ENCODE measurements at regions not wholly inside any gene's neighbourhood (a gene's known extent, or its start where the extent isn't known, plus 50 kb on each side); places are given as distances from the start of the nearest gene placed in this dataset.

- TF ChIP-seq TFCP2L1 (CRISPR knock-in tag; IDR thresholded peaks at IDR 0.05) = no peak
- no peak for TF ChIP-seq POLR2AphosphoS2 (conservative IDR thresholded peaks at IDR 0.05; ENCODE audit: low read length)
- TF ChIP-seq CEBPB (IDR thresholded peaks at IDR 0.05) = no peak
- TF ChIP-seq SREBF2 (IDR thresholded peaks at IDR 0.05) = no peak
- TF ChIP-seq ZC3H11A (IDR thresholded peaks at IDR 0.05) = no peak
- no peak for TF ChIP-seq TP53 (CRISPR knock-in tag; IDR thresholded peaks at IDR 0.05)
- TF ChIP-seq KDM1A (IDR thresholded peaks at IDR 0.05; ENCODE audit: low read depth) = no peak
- no peak for TF ChIP-seq JUNB (IDR thresholded peaks at IDR 0.05)
- DNase-seq (ENCODE audit: low read depth in 1 of 2, low spot score in 1 of 2) = no peak
- no peaks in the 10 kb centered on the region for H3K9me3 ChIP-seq
- H3K4me2 ChIP-seq = no peak overlapping the region
- FAIRE-seq = no peak
- 13% methylated on average over 5 of the region's 17 CpGs for WGBS (ENCODE audit: missing lambda C conversion rate)
- ChIA-PET CTCF (interaction anchor here (1.3 kb wide), 1 partner anchor 8 kb away, joined by 3 read pairs; no protein-coding TSS in a partner anchor), POLR2A (no interaction called here)
- H3K4me3 ChIP-seq = no peak overlapping the region
- H3K27ac ChIP-seq = no peak overlapping the region
- peak in 1 of 2 experiments; percentile 34; a peak in 1 of 6 replicates for ATAC-seq
- no peaks in the 10 kb centered on the region for H3K4me1 ChIP-seq
Measured at GRCh38 chr7:125467996-125468854, 538.6 kb upstream of the POT1 start.

GRCh38 chr7:125465527-125465926 is 535.9 kb upstream of the POT1 start:
- ChIA-PET POLR2A (no interaction called here), CTCF (no interaction called here)
- 20% methylated on average over 3 of the region's 3 CpGs for WGBS (ENCODE audit: missing lambda C conversion rate)
- Histone ChIP-seq H3K9me3 (no peaks in the 10 kb centered on the region), H3K4me1 (no peaks in the 10 kb centered on the region), H3K4me3 (no peak overlapping the region), H3K27ac (no peak overlapping the region), H3K4me2 (no peak overlapping the region)
- DNase-seq (ENCODE audit: low read depth in 1 of 2, low spot score in 1 of 2) = no peak
- no peak for ATAC-seq
- FAIRE-seq = no peak
- TF ChIP-seq RFX5 (IDR thresholded peaks at IDR 0.05) = no peak
- no peak for TF ChIP-seq CEBPB (IDR thresholded peaks at IDR 0.05)
- TF ChIP-seq USF2 (IDR thresholded peaks at IDR 0.05) = no peak
- TF ChIP-seq FOSB (CRISPR knock-in tag; IDR thresholded peaks at IDR 0.05) = no peak

DNA sequence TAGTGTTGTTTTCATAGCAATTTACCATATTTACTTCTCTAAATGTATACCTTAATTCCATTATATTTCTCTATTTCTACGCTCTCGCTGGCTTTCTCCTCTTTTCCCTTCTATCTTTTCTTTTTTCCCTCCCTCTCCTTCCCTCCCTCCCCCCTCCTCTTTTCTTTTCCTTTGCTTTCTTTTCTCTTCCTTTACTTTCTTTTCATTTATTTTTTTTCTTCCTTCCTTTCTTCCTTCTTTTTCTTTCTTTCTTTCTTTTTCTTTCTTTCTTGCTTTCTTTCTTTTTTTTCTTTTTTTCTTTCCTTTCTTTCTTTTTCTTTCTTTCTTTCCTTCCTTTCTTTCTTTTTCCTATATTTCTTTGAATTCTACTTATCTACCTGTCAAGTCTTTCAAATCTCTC is 533.0 kb upstream of the POT1 start:
- TF ChIP-seq POLR2A (IDR thresholded peaks at IDR 0.05; ENCODE audit: low read length) (no peak), ZFP36 (IDR thresholded peaks at IDR 0.05; ENCODE audit: borderline replicate concordance, partially characterized antibody) (no peak), USF2 (IDR thresholded peaks at IDR 0.05) (no peak)
- TF ChIP-seq, protein P1, sequence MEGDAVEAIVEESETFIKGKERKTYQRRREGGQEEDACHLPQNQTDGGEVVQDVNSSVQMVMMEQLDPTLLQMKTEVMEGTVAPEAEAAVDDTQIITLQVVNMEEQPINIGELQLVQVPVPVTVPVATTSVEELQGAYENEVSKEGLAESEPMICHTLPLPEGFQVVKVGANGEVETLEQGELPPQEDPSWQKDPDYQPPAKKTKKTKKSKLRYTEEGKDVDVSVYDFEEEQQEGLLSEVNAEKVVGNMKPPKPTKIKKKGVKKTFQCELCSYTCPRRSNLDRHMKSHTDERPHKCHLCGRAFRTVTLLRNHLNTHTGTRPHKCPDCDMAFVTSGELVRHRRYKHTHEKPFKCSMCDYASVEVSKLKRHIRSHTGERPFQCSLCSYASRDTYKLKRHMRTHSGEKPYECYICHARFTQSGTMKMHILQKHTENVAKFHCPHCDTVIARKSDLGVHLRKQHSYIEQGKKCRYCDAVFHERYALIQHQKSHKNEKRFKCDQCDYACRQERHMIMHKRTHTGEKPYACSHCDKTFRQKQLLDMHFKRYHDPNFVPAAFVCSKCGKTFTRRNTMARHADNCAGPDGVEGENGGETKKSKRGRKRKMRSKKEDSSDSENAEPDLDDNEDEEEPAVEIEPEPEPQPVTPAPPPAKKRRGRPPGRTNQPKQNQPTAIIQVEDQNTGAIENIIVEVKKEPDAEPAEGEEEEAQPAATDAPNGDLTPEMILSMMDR (IDR thresholded peaks at IDR 0.05) = no peak
- TF ChIP-seq, protein P2, sequence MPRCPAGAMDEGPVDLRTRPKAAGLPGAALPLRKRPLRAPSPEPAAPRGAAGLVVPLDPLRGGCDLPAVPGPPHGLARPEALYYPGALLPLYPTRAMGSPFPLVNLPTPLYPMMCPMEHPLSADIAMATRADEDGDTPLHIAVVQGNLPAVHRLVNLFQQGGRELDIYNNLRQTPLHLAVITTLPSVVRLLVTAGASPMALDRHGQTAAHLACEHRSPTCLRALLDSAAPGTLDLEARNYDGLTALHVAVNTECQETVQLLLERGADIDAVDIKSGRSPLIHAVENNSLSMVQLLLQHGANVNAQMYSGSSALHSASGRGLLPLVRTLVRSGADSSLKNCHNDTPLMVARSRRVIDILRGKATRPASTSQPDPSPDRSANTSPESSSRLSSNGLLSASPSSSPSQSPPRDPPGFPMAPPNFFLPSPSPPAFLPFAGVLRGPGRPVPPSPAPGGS (IDR thresholded peaks at IDR 0.05) = no peak
- 4% methylated on average over 2 of the region's 2 CpGs for WGBS (ENCODE audit: missing lambda C conversion rate)
- FAIRE-seq (no peak), DNase-seq (ENCODE audit: low read depth in 1 of 2, low spot score in 1 of 2) (no peak), ATAC-seq (no peak)
- Histone ChIP-seq H3K9me3 (no peaks in the 10 kb centered on the region), H3K4me1 (no peaks in the 10 kb centered on the region), H3K27ac (no peak overlapping the region), H3K4me2 (no peak overlapping the region), H3K4me3 (no peak overlapping the region)
- ChIA-PET CTCF (no interaction called here), POLR2A (no interaction called here)

- H3K4me2 ChIP-seq = no peak overlapping the region
- TF ChIP-seq HOXB5 (CRISPR knock-in tag; IDR thresholded peaks at IDR 0.05) (no peak), KDM5A (IDR thresholded peaks at IDR 0.05) (no peak), RCOR1 (IDR thresholded peaks at IDR 0.05; ENCODE audit: low read depth, low read length) (no peak)
- FAIRE-seq (no peak), ATAC-seq (no peak), DNase-seq (ENCODE audit: low read depth in 1 of 2, low spot score in 1 of 2) (no peak)
- CTCF ChIA-PET = interaction anchor here (1.2 kb wide), 1 partner anchor 22 kb away, joined by 3 read pairs; no protein-coding TSS in a partner anchor
- H3K4me1 ChIP-seq = no peaks in the 10 kb centered on the region
- POLR2A ChIA-PET = no interaction called here
- no peaks in the 10 kb centered on the region for H3K9me3 ChIP-seq
- H3K27ac ChIP-seq = no peak overlapping the region
- H3K4me3 ChIP-seq = no peak overlapping the region
Measured at GRCh38 chr7:125459038-125459437, 529.4 kb upstream of the POT1 start.
